ENCODE measurements at regions not wholly inside any gene's neighbourhood (a gene's known extent, or its start where the extent isn't known, plus 50 kb on each side); places are given as distances from the start of the nearest gene placed in this dataset.
"Not testable (repeated sequence)": the region's sequence is repeated elsewhere in the genome, so short reads cannot be mapped to it uniquely, and the experiment has no call there.

- Histone ChIP-seq H3K79me1 (ENCODE audit: low read length) (no peaks in the 10 kb centered on the region), H3K79me2 (ENCODE audit: control insufficient read depth, insufficient read depth, low read length) (no peaks in the 10 kb centered on the region), H3K27me3 (ENCODE audit: insufficient read depth, low read length, poor library complexity) (no peaks in the 10 kb centered on the region), H3K36me3 (ENCODE audit: control insufficient read depth, insufficient read depth, low read length) (no peaks in the 10 kb centered on the region), H3K4ac (ENCODE audit: low read depth, low read length) (no peak overlapping the region), H2BK5ac (ENCODE audit: low read length) (no peak overlapping the region), H3K27ac (ENCODE audit: low read depth, low read length) (no peak overlapping the region), H3K4me3 (ENCODE audit: low read length) (no peak overlapping the region), H3K23ac (ENCODE audit: low read length) (no peak overlapping the region), H3K4me2 (ENCODE audit: low read length) (no peak overlapping the region), H4K8ac (ENCODE audit: low read depth, low read length) (no peak overlapping the region), H3K9ac (ENCODE audit: low read length) (no peak overlapping the region), H2BK120ac (ENCODE audit: low read depth, low read length) (no peak overlapping the region), H2AK5ac (ENCODE audit: low read length) (no peak overlapping the region), H2BK15ac (replicated peaks; ENCODE audit: low read depth) (no peak overlapping the region), H3K4me1 (ENCODE audit: control insufficient read depth, low read depth, low read length) (no peaks in the 10 kb centered on the region), H3K56ac (ENCODE audit: low read length) (no peak overlapping the region), H4K5ac (ENCODE audit: low read length) (no peak overlapping the region), H3K18ac (ENCODE audit: low read length) (no peak overlapping the region)
- no CpG with 5 or more reads among the region's 2 CpGs for WGBS (ENCODE audit: extremely low coverage, insufficient coverage, low lambda C conversion rate)
- DNase-seq: no peak
Measured at GRCh38 chr5:117736698-117737097, 1162.1 kb upstream of the SEMA6A start.

DNA sequence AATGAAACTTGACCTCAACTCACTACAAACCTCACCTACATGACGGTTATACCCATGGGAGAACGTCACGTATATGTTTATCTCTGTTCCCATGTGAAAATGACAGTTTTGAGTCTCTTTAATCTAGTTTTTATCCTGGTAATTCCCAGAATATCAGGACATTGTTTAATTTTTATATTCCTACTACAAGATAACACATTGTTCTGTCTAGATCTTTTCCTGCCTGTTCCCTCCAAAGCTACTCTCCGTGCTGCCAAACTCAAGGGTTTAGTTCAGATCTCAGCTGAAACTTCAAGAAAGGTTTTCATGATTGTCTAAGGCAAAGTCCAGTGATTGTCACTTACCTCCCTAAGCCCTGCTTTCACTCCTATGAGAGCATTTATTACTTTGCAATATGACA lies 1159.4 kb upstream of the SEMA6A start:
- Histone ChIP-seq H3K18ac (ENCODE audit: low read length) (no peak overlapping the region), H4K5ac (ENCODE audit: low read length) (no peak overlapping the region), H3K4me2 (ENCODE audit: low read length) (no peak overlapping the region), H3K56ac (ENCODE audit: low read length) (no peak overlapping the region), H3K23ac (ENCODE audit: low read length) (no peak overlapping the region), H3K4me3 (ENCODE audit: low read length) (no peak overlapping the region), H3K9ac (ENCODE audit: low read length) (no peak overlapping the region), H4K8ac (ENCODE audit: low read depth, low read length) (no peak overlapping the region), H3K79me2 (ENCODE audit: control insufficient read depth, insufficient read depth, low read length) (no peaks in the 10 kb centered on the region), H2AK5ac (ENCODE audit: low read length) (no peak overlapping the region), H3K27ac (ENCODE audit: low read depth, low read length) (no peak overlapping the region), H3K79me1 (ENCODE audit: low read length) (no peaks in the 10 kb centered on the region), H2BK120ac (ENCODE audit: low read depth, low read length) (no peak overlapping the region), H2BK15ac (replicated peaks; ENCODE audit: low read depth) (no peak overlapping the region), H3K4me1 (ENCODE audit: control insufficient read depth, low read depth, low read length) (no peaks in the 10 kb centered on the region), H3K27me3 (ENCODE audit: insufficient read depth, low read length, poor library complexity) (no peaks in the 10 kb centered on the region), H3K36me3 (ENCODE audit: control insufficient read depth, insufficient read depth, low read length) (no peaks in the 10 kb centered on the region), H3K4ac (ENCODE audit: low read depth, low read length) (no peak overlapping the region), H2BK5ac (ENCODE audit: low read length) (no peak overlapping the region)
- no CpG with 5 or more reads among the region's 4 CpGs for WGBS (ENCODE audit: extremely low coverage, insufficient coverage, low lambda C conversion rate)
- DNase-seq: no peak

GRCh38 chr5:117733051-117733450 lies 1158.4 kb upstream of the SEMA6A start:
- DNase-seq: no peak
- no peak overlapping the region for H3K4me2 ChIP-seq (ENCODE audit: low read length)
- H4K5ac ChIP-seq (ENCODE audit: low read length): no peak overlapping the region
- H3K56ac ChIP-seq (ENCODE audit: low read length): no peak overlapping the region
- no peak overlapping the region for H3K23ac ChIP-seq (ENCODE audit: low read length)
- 100% methylated on average over 1 of the region's 2 CpGs for WGBS (ENCODE audit: extremely low coverage, insufficient coverage, low lambda C conversion rate)
- H2BK120ac ChIP-seq (ENCODE audit: low read depth, low read length): no peak overlapping the region
- H3K79me1 ChIP-seq (ENCODE audit: low read length): no peaks in the 10 kb centered on the region
- H3K4ac ChIP-seq (ENCODE audit: low read depth, low read length): no peak overlapping the region
- no peak overlapping the region for H3K9ac ChIP-seq (ENCODE audit: low read length)
- H3K4me1 ChIP-seq (ENCODE audit: control insufficient read depth, low read depth, low read length): no peaks in the 10 kb centered on the region
- no peaks in the 10 kb centered on the region for H3K36me3 ChIP-seq (ENCODE audit: control insufficient read depth, insufficient read depth, low read length)
- no peaks in the 10 kb centered on the region for H3K27me3 ChIP-seq (ENCODE audit: insufficient read depth, low read length, poor library complexity)
- H4K8ac ChIP-seq (ENCODE audit: low read depth, low read length): no peak overlapping the region
- no peak overlapping the region for H2BK5ac ChIP-seq (ENCODE audit: low read length)
- H2BK15ac ChIP-seq (replicated peaks; ENCODE audit: low read depth): no peak overlapping the region
- H3K79me2 ChIP-seq (ENCODE audit: control insufficient read depth, insufficient read depth, low read length): no peaks in the 10 kb centered on the region
- no peak overlapping the region for H2AK5ac ChIP-seq (ENCODE audit: low read length)
- no peak overlapping the region for H3K27ac ChIP-seq (ENCODE audit: low read depth, low read length)
- H3K4me3 ChIP-seq (ENCODE audit: low read length): no peak overlapping the region
- no peak overlapping the region for H3K18ac ChIP-seq (ENCODE audit: low read length)

DNA sequence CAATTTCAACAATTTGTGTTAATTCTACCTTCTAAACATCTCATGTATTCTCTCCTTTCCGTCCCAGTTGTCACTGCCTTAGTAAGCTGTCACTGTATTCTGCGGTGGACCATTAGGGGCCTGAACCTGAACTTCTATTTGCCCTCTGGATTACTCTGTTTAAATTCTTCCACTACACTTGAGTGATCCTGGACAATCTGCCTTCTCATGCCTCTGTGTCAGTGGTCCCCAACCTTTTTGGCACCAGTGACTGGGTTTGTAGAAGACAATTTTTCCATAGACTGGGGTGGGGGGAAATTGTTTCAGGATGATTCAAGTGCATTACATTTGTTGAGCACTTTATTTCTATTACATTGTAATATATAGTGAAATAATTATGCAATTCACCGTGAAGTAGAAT lies 1157.6 kb upstream of the SEMA6A start:
- Histone ChIP-seq H3K56ac (ENCODE audit: low read length) (no peak overlapping the region), H2BK5ac (ENCODE audit: low read length) (no peak overlapping the region), H3K36me3 (ENCODE audit: control insufficient read depth, insufficient read depth, low read length) (no peaks in the 10 kb centered on the region), H2BK120ac (ENCODE audit: low read depth, low read length) (no peak overlapping the region), H3K27ac (ENCODE audit: low read depth, low read length) (no peak overlapping the region), H3K4ac (ENCODE audit: low read depth, low read length) (no peak overlapping the region), H3K23ac (ENCODE audit: low read length) (no peak overlapping the region), H3K4me3 (ENCODE audit: low read length) (no peak overlapping the region), H4K8ac (ENCODE audit: low read depth, low read length) (no peak overlapping the region), H3K79me1 (ENCODE audit: low read length) (no peaks in the 10 kb centered on the region), H3K9ac (ENCODE audit: low read length) (no peak overlapping the region), H2AK5ac (ENCODE audit: low read length) (no peak overlapping the region), H3K18ac (ENCODE audit: low read length) (no peak overlapping the region), H4K5ac (ENCODE audit: low read length) (no peak overlapping the region), H3K4me1 (ENCODE audit: control insufficient read depth, low read depth, low read length) (no peaks in the 10 kb centered on the region), H3K27me3 (ENCODE audit: insufficient read depth, low read length, poor library complexity) (no peaks in the 10 kb centered on the region), H3K4me2 (ENCODE audit: low read length) (no peak overlapping the region), H3K79me2 (ENCODE audit: control insufficient read depth, insufficient read depth, low read length) (no peaks in the 10 kb centered on the region), H2BK15ac (replicated peaks; ENCODE audit: low read depth) (no peak overlapping the region)
- WGBS (ENCODE audit: extremely low coverage, insufficient coverage, low lambda C conversion rate): no CpG with 5 or more reads among the region's 3 CpGs
- DNase-seq: no peak

GRCh38 chr5:117731446-117731845 lies 1156.8 kb upstream of the SEMA6A start:
- DNase-seq: no peak
- Histone ChIP-seq H3K4me2 (ENCODE audit: low read length) (no peak overlapping the region), H3K56ac (ENCODE audit: low read length) (no peak overlapping the region), H3K27me3 (ENCODE audit: insufficient read depth, low read length, poor library complexity) (no peaks in the 10 kb centered on the region), H3K4me1 (ENCODE audit: control insufficient read depth, low read depth, low read length) (no peaks in the 10 kb centered on the region), H4K5ac (ENCODE audit: low read length) (no peak overlapping the region), H3K79me1 (ENCODE audit: low read length) (no peaks in the 10 kb centered on the region), H4K8ac (ENCODE audit: low read depth, low read length) (no peak overlapping the region), H3K18ac (ENCODE audit: low read length) (no peak overlapping the region), H2BK120ac (ENCODE audit: low read depth, low read length) (no peak overlapping the region), H3K36me3 (ENCODE audit: control insufficient read depth, insufficient read depth, low read length) (no peaks in the 10 kb centered on the region), H3K4me3 (ENCODE audit: low read length) (no peak overlapping the region), H2BK15ac (replicated peaks; ENCODE audit: low read depth) (no peak overlapping the region), H2BK5ac (ENCODE audit: low read length) (no peak overlapping the region), H3K79me2 (ENCODE audit: control insufficient read depth, insufficient read depth, low read length) (no peaks in the 10 kb centered on the region), H3K4ac (ENCODE audit: low read depth, low read length) (no peak overlapping the region), H2AK5ac (ENCODE audit: low read length) (no peak overlapping the region), H3K9ac (ENCODE audit: low read length) (no peak overlapping the region), H3K23ac (ENCODE audit: low read length) (no peak overlapping the region), H3K27ac (ENCODE audit: low read depth, low read length) (no peak overlapping the region)
- no CpG with 5 or more reads among the region's 2 CpGs for WGBS (ENCODE audit: extremely low coverage, insufficient coverage, low lambda C conversion rate)

DNA sequence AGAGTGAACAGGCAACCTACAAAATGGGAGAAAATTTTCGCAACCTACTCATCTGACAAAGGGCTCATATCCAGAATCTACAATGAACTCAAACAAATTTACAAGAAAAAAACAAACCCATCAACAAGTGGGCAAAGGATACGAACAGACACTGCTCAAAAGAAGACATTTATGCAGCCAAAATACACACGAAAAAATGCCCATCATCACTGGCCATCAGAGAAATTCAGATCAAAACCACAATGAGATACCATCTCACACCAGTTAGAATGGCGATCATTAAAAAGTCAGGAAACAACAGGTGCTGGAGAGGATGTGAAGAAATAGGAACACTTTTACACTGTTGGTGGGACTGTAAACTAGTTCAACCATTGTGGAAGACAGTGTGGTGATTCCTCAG lies 1146.2 kb upstream of the SEMA6A start:
- not testable (repeated sequence) for H3K9ac ChIP-seq (ENCODE audit: low read length); H3K79me2 ChIP-seq (ENCODE audit: control insufficient read depth, insufficient read depth, low read length); H2BK120ac ChIP-seq (ENCODE audit: low read depth, low read length); H2BK5ac ChIP-seq (ENCODE audit: low read length); H3K4me3 ChIP-seq (ENCODE audit: low read length); H3K56ac ChIP-seq (ENCODE audit: low read length); H3K4me2 ChIP-seq (ENCODE audit: low read length); H3K4me1 ChIP-seq (ENCODE audit: control insufficient read depth, low read depth, low read length); H3K4ac ChIP-seq (ENCODE audit: low read depth, low read length); H3K79me1 ChIP-seq (ENCODE audit: low read length); H3K36me3 ChIP-seq (ENCODE audit: control insufficient read depth, insufficient read depth, low read length); H4K8ac ChIP-seq (ENCODE audit: low read depth, low read length); DNase-seq; H3K23ac ChIP-seq (ENCODE audit: low read length); H2AK5ac ChIP-seq (ENCODE audit: low read length); H3K27me3 ChIP-seq (ENCODE audit: insufficient read depth, low read length, poor library complexity); H3K27ac ChIP-seq (ENCODE audit: low read depth, low read length); H2BK15ac ChIP-seq (replicated peaks; ENCODE audit: low read depth); H3K18ac ChIP-seq (ENCODE audit: low read length); H4K5ac ChIP-seq (ENCODE audit: low read length)
- WGBS (ENCODE audit: extremely low coverage, insufficient coverage, low lambda C conversion rate): no CpG with 5 or more reads among the region's 4 CpGs
